ENCODE measurements at regions not wholly inside any gene's neighbourhood (a gene's known extent, or its start where the extent isn't known, plus 50 kb on each side); places are given as distances from the start of the nearest gene placed in this dataset.
A peak's percentile ranks its signal among the peaks of the same experiment; 100 is the strongest.
"Not testable (repeated sequence)": the region's sequence is repeated elsewhere in the genome, so short reads cannot be mapped to it uniquely, and the experiment has no call there.

DNA sequence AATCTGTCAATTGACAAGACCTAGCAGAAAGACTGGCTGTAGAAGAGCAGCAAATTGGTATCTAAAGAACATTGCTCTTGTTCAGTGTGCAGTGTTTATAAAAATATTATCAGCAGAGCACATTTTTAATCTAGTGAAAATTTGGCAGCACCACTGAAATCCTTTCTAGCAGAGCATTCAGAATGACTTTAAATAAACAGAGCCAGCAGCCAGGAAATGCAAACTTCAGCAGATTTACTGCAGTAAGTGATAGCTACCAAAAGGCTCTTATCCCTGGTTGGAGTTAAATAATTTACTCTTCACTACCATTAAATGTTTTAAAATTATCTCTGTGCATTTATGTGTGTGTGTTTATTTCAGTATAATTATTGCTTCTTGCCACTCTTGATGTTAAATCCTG lies 590.9 kb upstream of the CITED2 start:
- peak; percentile 54 for DNase-seq

GRCh38 chr6:139964737-139965136 lies 590.3 kb upstream of the CITED2 start:
- no peak for DNase-seq

- no peak for DNase-seq
These were observed 588.4 kb upstream of the CITED2 start for GRCh38 chr6:139962654-139963347.

- DNase-seq = no peak
These were observed 586.7 kb upstream of the CITED2 start for GRCh38 chr6:139961190-139961589.

- DNase-seq = no peak
These were observed 586.2 kb upstream of the CITED2 start for GRCh38 chr6:139960671-139961070.

DNA sequence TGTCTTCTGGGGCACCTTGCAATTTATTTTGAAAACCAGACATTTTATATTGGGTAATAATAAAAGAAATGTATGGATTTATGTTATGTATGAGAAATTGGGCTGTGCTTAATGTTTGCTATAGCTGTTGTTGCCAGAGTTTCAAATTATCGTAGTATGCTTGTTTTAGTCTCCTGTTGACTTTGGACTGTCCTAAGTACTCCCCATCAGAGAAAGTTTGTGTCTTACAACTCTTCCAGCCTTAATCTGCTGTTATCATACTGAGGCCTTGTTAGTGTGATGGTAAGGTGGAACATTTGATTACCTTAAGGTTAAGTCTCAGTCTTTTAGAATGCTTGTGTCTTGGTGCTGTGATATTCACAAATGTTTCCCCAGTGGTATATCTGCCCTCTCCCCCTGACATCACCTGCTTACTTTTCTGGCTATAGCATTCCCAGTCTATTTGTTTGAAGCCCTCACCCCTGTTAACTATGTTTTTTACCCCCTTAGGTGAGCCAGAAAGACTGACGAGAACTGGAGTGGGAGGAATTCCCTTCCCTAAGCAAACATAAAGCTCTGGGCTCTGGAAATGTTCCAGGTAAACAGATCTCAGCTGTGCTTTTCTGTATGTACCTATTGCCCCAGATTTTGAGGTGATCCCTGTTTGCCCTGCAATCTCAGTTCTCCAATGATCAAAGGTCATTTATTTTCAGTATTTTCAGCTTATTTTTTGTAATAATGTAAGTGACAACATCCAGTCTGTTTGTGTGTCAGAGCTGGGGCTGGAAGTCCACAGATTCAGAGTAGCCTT lies 581.1 kb upstream of the CITED2 start:
- no peak for DNase-seq

- DNase-seq = no peak
These were observed 580.1 kb upstream of the CITED2 start for GRCh38 chr6:139954463-139955071.

DNA sequence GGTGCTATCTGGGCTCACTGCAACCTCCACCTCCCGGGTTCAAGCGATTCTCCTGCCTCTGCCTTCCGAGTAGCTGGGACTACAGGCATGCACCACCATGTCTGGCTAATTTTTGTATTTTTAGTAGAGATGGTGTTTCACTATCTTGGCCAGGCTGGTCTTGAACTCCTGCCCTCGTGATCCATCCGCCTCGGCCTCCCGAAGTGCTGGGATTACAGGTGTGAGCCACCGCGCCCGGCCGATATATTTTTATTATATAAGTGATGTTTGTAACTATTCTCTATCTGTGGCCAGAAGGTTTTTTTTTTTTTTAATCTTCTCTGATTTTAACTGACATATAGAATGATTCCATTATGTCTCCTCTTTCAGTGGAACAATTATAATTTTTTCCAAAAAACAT lies 579.3 kb upstream of the CITED2 start:
- not testable (repeated sequence) for DNase-seq

- DNase-seq = no peak
These were observed 576.7 kb upstream of the CITED2 start for GRCh38 chr6:139951172-139951571.

GRCh38 chr6:139944976-139945375 lies 570.5 kb upstream of the CITED2 start:
- DNase-seq = no peak

- DNase-seq = no peak
These were observed 569.7 kb upstream of the CITED2 start for GRCh38 chr6:139944131-139944530.

DNA sequence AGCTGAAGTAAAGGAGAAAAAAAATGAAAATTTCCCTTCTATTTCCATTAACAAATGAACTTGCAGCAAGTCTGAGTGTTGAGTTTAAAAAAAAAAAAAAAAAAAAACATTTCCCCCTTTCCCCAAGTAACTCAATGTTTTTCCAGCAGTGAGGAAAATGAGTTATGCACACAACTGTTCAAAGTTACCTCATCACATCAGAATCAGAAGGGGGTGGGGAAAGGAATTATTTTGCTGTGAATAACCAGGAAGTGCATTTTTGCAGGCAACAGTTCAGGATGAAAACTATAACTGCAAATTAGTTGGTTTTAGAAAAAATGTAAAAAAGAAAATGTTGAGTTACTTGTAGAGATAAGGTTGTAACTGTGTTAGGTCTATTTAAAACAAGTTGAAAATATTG lies 568.9 kb upstream of the CITED2 start:
- DNase-seq = peak; percentile 62

DNA sequence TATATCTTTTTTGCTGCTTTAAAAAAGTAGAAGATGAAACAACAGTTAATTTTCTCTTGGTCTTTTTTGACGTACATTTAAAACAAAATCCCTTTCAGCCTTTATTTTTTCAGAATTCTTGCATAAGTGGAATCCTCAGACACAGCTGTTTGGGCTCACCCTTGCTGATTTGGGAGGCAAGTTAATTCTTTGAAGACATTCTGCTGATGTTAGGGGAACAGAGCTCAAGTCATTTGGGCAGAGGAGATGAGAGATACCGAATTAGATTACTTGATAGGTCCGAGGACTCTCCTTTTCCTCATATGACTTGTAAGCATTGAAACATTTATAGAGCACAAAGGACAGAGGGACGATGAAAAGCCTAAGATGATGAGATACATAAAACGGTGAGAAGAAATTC lies 567.9 kb upstream of the CITED2 start:
- no peak for DNase-seq

GRCh38 chr6:139941826-139942225 lies 567.4 kb upstream of the CITED2 start:
- DNase-seq = no peak

GRCh38 chr6:139940741-139941729 lies 566.6 kb upstream of the CITED2 start:
- DNase-seq = no peak

DNA sequence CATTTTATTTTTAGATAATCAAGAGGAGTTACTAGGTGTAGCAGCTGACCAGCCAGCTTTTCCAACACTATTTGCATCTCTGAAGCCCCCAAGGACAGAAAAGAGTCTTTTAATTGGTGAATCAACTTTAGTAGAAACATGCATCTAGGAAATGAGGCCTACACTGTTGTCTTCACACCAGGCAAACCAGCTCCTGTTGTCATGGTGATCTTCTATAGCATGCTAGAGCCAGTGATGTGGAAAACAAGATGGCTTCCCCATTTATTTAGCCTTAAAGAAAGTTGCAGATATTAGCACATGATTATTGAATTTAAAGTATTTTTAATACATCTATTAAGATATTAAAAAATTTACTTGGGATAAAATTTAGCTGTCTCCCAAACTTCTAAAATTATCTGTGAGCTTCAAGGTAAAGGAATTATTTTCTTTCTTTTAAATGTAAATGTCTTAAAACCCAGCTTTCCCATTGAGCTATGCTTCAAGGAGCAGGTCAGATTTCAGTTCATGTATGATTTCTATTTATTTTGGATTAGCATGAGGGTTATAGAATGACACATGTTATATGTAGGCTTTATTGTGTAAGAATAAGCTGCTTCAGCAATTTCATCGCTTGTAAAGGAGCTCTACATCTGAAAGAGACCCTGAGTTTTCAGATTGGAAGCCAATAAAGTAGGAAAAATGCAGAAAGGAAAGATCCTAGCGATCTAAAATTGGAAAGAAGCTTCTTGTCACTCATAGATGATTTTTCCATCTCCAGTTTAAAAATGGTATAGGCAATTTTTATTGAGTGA lies 564.9 kb upstream of the CITED2 start:
- no peak for DNase-seq

- no peak for DNase-seq
These were observed 558.2 kb upstream of the CITED2 start for GRCh38 chr6:139932671-139933070.

- DNase-seq = no peak
These were observed 557.3 kb upstream of the CITED2 start for GRCh38 chr6:139931747-139932146.

DNA sequence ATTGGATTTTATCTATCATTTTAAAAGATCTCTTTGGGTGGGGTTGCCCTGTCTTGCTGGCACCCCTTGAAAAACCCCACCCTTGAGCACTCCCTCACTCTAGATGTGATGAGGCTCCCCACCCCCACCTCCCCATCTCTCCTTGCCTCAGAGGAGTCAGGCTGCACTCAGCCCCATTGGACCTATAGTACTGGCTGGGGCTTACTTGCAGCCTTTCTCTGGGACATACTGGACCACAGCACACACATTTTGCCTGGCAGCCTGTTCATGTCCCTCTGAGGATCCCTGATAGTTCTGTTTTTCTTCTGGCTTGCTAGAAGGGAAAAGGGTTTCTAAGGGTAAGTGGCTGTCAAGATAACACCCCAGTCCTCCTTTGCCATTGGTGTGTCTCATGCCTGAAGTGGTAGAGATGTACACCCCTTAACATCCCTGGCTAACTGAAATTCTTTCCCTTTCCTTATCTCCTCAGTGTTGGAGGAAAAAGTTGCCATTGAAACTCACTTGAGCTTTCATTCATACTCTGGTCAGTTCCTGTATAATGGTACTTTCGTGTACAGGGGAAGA lies 553.4 kb upstream of the CITED2 start:
- DNase-seq = no peak

GRCh38 chr6:139927236-139927635 lies 552.8 kb upstream of the CITED2 start:
- no peak for DNase-seq

DNA sequence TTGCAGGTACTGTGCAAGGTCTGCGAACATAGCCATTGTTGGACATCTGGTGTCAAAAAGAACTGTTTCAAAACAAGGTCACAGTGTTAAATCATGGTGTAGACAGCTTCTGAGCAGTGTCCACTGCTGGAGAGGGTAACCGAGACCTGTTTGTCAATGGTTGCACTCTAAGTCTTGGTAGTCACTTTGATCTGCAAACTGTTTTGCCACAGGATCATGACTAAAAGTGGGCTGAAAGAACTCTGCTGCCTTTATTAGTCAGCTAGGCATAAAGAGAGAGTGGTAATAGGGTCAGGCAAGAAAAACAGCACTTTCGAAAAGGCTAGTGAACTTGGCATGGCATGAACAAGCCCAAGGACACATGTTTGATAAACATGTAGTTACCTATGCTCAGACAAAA lies 552.3 kb upstream of the CITED2 start:
- DNase-seq = no peak
